ENCODE measurements at regions not wholly inside any gene's neighbourhood (a gene's known extent, or its start where the extent isn't known, plus 50 kb on each side); places are given as distances from the start of the nearest gene placed in this dataset.

DNA sequence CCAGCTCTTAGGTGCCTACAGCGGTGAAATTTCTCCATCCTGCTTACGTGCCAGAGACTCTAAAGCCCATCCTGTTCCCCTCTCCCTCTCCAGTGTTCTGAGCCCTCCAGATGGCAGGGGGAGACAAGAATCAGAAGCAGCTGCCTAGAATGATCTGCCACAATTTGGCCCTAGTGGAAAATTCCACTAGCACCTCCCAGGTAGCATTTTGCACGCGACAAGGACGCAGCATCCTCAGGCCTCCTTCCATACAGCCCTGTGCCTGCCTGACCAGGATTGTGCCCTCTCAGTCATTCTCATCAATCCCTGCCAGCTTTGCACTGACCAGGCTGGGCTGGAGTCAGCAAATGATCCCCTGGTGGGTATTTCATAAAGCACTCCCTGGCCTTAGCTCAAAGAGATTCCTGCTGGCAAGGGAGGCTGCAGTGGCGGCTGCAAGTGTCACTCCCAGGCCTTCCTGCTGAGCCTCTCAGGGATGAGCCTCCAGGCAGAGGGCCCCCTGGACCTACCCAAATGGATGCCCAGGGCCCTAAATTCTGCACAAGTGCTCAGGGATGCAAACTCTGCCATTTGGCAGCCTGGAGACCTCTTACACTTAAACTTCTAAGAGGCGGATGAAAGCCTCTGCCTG, 130.2 kb upstream of the ATP2B2 start:
- intact Hi-C loops (cut with DNase I) = no loop called here
- DNase-seq = no peak
- Histone ChIP-seq H3K27ac (ENCODE audit: low read depth in 2 of 2, low read length in 2 of 2) (no peak overlapping the region), H3K27me3 (ENCODE audit: control insufficient read depth, insufficient read depth, low read length) (no peaks in the 10 kb centered on the region), H3K4me3 (ENCODE audit: low read length in 3 of 3) (no peak overlapping the region), H3K9ac (ENCODE audit: low read length in 3 of 3) (no peak overlapping the region), H3K4me1 (ENCODE audit: control insufficient read depth in 2 of 3, insufficient read depth in 2 of 3, low read depth in 1 of 3, low read length in 3 of 3) (no peaks in the 10 kb centered on the region), H3K9me3 (ENCODE audit: control insufficient read depth in 2 of 3, insufficient read depth in 1 of 3, low read length in 3 of 3) (peaks cover 0 to 18% (median 0%) of the 10 kb centered on the region in 3 donors), H3K36me3 (ENCODE audit: control insufficient read depth in 2 of 3, insufficient read depth in 3 of 3, low read length in 3 of 3) (no peaks in the 10 kb centered on the region)
- TF ChIP-seq, protein P1, sequence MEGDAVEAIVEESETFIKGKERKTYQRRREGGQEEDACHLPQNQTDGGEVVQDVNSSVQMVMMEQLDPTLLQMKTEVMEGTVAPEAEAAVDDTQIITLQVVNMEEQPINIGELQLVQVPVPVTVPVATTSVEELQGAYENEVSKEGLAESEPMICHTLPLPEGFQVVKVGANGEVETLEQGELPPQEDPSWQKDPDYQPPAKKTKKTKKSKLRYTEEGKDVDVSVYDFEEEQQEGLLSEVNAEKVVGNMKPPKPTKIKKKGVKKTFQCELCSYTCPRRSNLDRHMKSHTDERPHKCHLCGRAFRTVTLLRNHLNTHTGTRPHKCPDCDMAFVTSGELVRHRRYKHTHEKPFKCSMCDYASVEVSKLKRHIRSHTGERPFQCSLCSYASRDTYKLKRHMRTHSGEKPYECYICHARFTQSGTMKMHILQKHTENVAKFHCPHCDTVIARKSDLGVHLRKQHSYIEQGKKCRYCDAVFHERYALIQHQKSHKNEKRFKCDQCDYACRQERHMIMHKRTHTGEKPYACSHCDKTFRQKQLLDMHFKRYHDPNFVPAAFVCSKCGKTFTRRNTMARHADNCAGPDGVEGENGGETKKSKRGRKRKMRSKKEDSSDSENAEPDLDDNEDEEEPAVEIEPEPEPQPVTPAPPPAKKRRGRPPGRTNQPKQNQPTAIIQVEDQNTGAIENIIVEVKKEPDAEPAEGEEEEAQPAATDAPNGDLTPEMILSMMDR (IDR thresholded peaks at IDR 0.05; ENCODE audit: borderline replicate concordance, extremely low read depth, insufficient read depth) = no peak
- no peak for FAIRE-seq

DNA sequence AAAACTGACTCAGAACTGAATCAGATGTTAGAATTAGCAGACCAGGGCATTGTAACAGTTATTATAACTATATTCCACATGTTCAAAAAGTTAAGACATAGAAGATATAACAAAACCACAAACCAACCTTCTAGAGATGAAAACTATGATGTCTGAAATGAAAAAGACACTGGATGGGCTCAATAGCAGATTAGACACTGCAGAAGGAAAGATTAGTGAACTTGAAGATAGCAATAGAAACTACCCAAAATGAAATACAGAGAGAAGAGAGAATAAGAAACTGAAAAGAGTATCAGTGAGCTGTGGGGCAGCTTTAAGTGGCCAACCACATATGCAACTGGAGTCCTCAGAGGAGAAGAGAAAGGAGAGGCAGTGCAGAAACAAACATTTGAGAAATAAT, 132.0 kb upstream of the ATP2B2 start:
- H3K36me3 ChIP-seq (ENCODE audit: control insufficient read depth in 2 of 3, insufficient read depth in 3 of 3, low read length in 3 of 3) = no peaks in the 10 kb centered on the region
- no peaks in the 10 kb centered on the region for H3K4me1 ChIP-seq (ENCODE audit: control insufficient read depth in 2 of 3, insufficient read depth in 2 of 3, low read depth in 1 of 3, low read length in 3 of 3)
- H3K27me3 ChIP-seq (ENCODE audit: control insufficient read depth, insufficient read depth, low read length) = no peaks in the 10 kb centered on the region
- no peak overlapping the region for H3K4me3 ChIP-seq (ENCODE audit: low read length in 3 of 3)
- TF ChIP-seq, protein P1 (IDR thresholded peaks at IDR 0.05; ENCODE audit: borderline replicate concordance, extremely low read depth, insufficient read depth) = no peak
- no peak for DNase-seq
- H3K9me3 ChIP-seq (ENCODE audit: control insufficient read depth in 2 of 3, insufficient read depth in 1 of 3, low read length in 3 of 3) = peaks cover 0 to 18% (median 0%) of the 10 kb centered on the region in 3 donors
- H3K27ac ChIP-seq (ENCODE audit: low read depth in 2 of 2, low read length in 2 of 2) = no peak overlapping the region
- FAIRE-seq = no peak
- intact Hi-C loops (cut with DNase I) = no loop called here
- no peak overlapping the region for H3K9ac ChIP-seq (ENCODE audit: low read length in 3 of 3)

DNA sequence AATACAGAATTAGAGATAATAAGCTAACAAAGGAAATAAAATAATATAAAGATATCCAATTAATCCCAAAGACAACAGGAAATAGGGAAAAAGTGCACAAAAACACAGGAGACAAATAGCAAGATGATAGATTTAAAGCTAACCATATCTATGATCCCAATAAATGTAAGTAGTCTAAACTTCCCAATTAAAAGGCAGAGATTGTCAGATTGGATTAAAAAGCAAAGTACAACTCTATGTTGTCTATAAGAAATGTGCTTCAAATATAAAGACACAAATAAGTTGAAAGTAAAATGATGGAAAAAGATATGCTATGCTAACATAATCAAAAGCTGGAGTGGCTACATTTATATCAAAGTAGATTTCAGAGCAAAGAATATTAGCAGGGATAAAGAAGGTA, 133.1 kb upstream of the ATP2B2 start:
- Histone ChIP-seq H3K4me3 (ENCODE audit: low read length in 3 of 3) (no peak overlapping the region), H3K27me3 (ENCODE audit: control insufficient read depth, insufficient read depth, low read length) (no peaks in the 10 kb centered on the region), H3K9me3 (ENCODE audit: control insufficient read depth in 2 of 3, insufficient read depth in 1 of 3, low read length in 3 of 3) (peaks cover 0 to 18% (median 0%) of the 10 kb centered on the region in 3 donors), H3K4me1 (ENCODE audit: control insufficient read depth in 2 of 3, insufficient read depth in 2 of 3, low read depth in 1 of 3, low read length in 3 of 3) (no peaks in the 10 kb centered on the region), H3K27ac (ENCODE audit: low read depth in 2 of 2, low read length in 2 of 2) (no peak overlapping the region), H3K36me3 (ENCODE audit: control insufficient read depth in 2 of 3, insufficient read depth in 3 of 3, low read length in 3 of 3) (no peaks in the 10 kb centered on the region), H3K9ac (ENCODE audit: low read length in 3 of 3) (no peak overlapping the region)
- DNase-seq (no peak), FAIRE-seq (no peak)
- intact Hi-C loops (cut with DNase I) = no loop called here
- TF ChIP-seq, protein P1 (IDR thresholded peaks at IDR 0.05; ENCODE audit: borderline replicate concordance, extremely low read depth, insufficient read depth) = no peak

DNA sequence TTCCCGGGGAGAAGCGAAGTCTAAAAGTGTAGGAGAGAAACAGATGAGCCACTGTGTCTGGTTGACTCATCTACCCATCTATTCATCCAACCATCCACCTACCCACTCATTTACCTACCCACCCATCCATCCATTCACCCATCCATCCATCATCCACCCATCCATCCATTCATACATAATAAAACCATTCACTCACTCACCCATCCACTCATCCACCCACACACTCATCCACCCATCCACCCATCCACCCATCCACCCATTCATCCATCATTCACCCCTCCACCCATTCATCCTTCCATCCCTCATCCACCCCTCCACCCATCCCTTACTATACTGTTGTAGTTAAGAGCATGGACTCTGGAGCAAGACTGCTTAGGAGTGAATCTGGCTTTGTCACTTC, 136.4 kb upstream of the ATP2B2 start:
- intact Hi-C loops (cut with DNase I) = no loop called here
- Histone ChIP-seq H3K27ac (ENCODE audit: low read depth in 2 of 2, low read length in 2 of 2) (no peak overlapping the region), H3K36me3 (ENCODE audit: control insufficient read depth in 2 of 3, insufficient read depth in 3 of 3, low read length in 3 of 3) (no peaks in the 10 kb centered on the region), H3K9ac (ENCODE audit: low read length in 3 of 3) (no peak overlapping the region), H3K9me3 (ENCODE audit: control insufficient read depth in 2 of 3, insufficient read depth in 1 of 3, low read length in 3 of 3) (peaks cover 0 to 18% (median 0%) of the 10 kb centered on the region in 3 donors), H3K4me3 (ENCODE audit: low read length in 3 of 3) (no peak overlapping the region), H3K4me1 (ENCODE audit: control insufficient read depth in 2 of 3, insufficient read depth in 2 of 3, low read depth in 1 of 3, low read length in 3 of 3) (no peaks in the 10 kb centered on the region), H3K27me3 (ENCODE audit: control insufficient read depth, insufficient read depth, low read length) (no peaks in the 10 kb centered on the region)
- FAIRE-seq (no peak), DNase-seq (no peak)
- TF ChIP-seq, protein P1 (IDR thresholded peaks at IDR 0.05; ENCODE audit: borderline replicate concordance, extremely low read depth, insufficient read depth) = no peak

Measured in kidney (tissue), 13 donors.